H1 (cell line): ENCODE measurements at regions not wholly inside any gene's neighbourhood (a gene's known extent, or its start where the extent isn't known, plus 50 kb on each side); places are given as distances from the start of the nearest gene placed in this dataset.
A peak's percentile ranks its signal among the peaks of the same experiment; 100 is the strongest.

Source experiments
- CTCF ChIA-PET: fragments of 300-600 bp; sonication (Branson Sonifier 250); formaldehyde crosslinking; loops from one replicate; lab custom pipeline; 2021; ENCODE audit not compliant: partially characterized antibody; lab: Charles Lee
- POLR2A ChIA-PET: fragments of 300-600 bp; sonication (Branson Sonifier 250); formaldehyde crosslinking; loops from one replicate; lab custom pipeline; 2021; ENCODE audit warnings: inconsistent platforms; ENCODE audit not compliant: partially characterized antibody; lab: Charles Lee
- DNase-seq, 2 experiments: peaks; one replicate each; pipeline versions ENCODE4 v3.0.0 to v3.0.0-alpha.2; 2010 to 2022; ENCODE audit warnings: low spot score in 2 of 2, low read depth in 1 of 2, mixed read lengths in 1 of 2
- FAIRE-seq: peaks from 2 replicates; lab custom pipeline; 2011; peaks lifted over from hg19 to GRCh38; lab: Jason Lieb, UNC
- H2AFZ ChIP-seq: 2 replicates; pipeline ENCODE4 v1.8.1; 2012; ENCODE audit warnings: low read length, inconsistent platforms
- H2AK5ac ChIP-seq: 2 replicates; pipeline ENCODE4 v1.6.1; 2013; ENCODE audit warnings: low read depth, low read length
- H2BK120ac ChIP-seq: replicated peaks from 2 replicates; pipeline ENCODE3; 2013; ENCODE audit warnings: low read depth, low read length, inconsistent platforms
- H2BK12ac ChIP-seq: 2 replicates; pipeline ENCODE4 v1.6.1; 2013; ENCODE audit warnings: low read depth, low read length
- H2BK15ac ChIP-seq: 2 replicates; pipeline ENCODE4 v1.6.1; 2013; ENCODE audit warnings: low read length
- H2BK20ac ChIP-seq: 2 replicates; pipeline ENCODE4 v1.6.1; 2013; ENCODE audit warnings: low read length
- H2BK5ac ChIP-seq: 2 replicates; pipeline ENCODE4 v1.6.1; 2013; ENCODE audit warnings: low read depth, low read length
- H3K14ac ChIP-seq: 2 replicates; pipeline ENCODE4 v1.6.1; 2013; ENCODE audit warnings: inconsistent platforms; ENCODE audit not compliant: insufficient read length
- H3K18ac ChIP-seq: 2 replicates; pipeline ENCODE4 v1.6.1; 2013; ENCODE audit warnings: low read length; ENCODE audit errors: extremely low read depth
- H3K23ac ChIP-seq: 2 replicates; pipeline ENCODE4 v1.6.1; 2013; ENCODE audit warnings: inconsistent platforms; ENCODE audit not compliant: insufficient read length
- H3K23me2 ChIP-seq: 2 replicates; pipeline ENCODE4 v1.6.1; 2013; ENCODE audit warnings: low read depth, low read length
- H3K27ac ChIP-seq: 2 replicates; pipeline ENCODE4 v1.6.1; 2011; ENCODE audit warnings: low read depth, low read length, inconsistent platforms
- H3K27me3 ChIP-seq, 4 experiments: replicated peaks in 1 of 4; 1 replicate in 1 of 4; 2 replicates in 3 of 4; pipeline versions ENCODE4 v1.6.1 to v1.8.1; 2011 to 2013; ENCODE audit warnings: low read length in 3 of 4, mild to moderate bottlenecking in 3 of 4, inconsistent platforms in 2 of 4, mixed read lengths in 2 of 4, moderate library complexity in 1 of 4; ENCODE audit not compliant: control insufficient read depth in 3 of 4, insufficient read depth in 3 of 4; ENCODE audit errors: extremely low read depth in 1 of 4
- H3K36me3 ChIP-seq, 4 experiments: 2 replicates each; pipeline versions ENCODE4 v1.6.1 to v1.8.1; 2011 to 2013; ENCODE audit warnings: mild to moderate bottlenecking in 4 of 4, low read length in 3 of 4, moderate library complexity in 2 of 4, control low read depth in 1 of 4, inconsistent platforms in 1 of 4; ENCODE audit not compliant: insufficient read depth in 4 of 4, control insufficient read depth in 2 of 4
- H3K4ac ChIP-seq: replicated peaks from 2 replicates; pipeline ENCODE3; 2013; ENCODE audit warnings: low read length, low read depth, mixed read lengths, inconsistent platforms; ENCODE audit not compliant: insufficient read length
- H3K4me1 ChIP-seq, 4 experiments: replicated peaks in 1 of 4; 1 replicate in 1 of 4; 2 replicates in 3 of 4; pipeline versions ENCODE4 v1.6.1 to v1.8.1; 2011 to 2013; ENCODE audit warnings: low read length in 3 of 4, inconsistent platforms in 2 of 4, mixed read lengths in 1 of 4; ENCODE audit not compliant: insufficient read depth in 4 of 4, control insufficient read depth in 3 of 4
- H3K4me2 ChIP-seq, 2 experiments: 2 replicates each; pipeline versions ENCODE4 v1.6.1 to v1.8.1; 2011 to 2013; ENCODE audit warnings: low read depth in 2 of 2, low read length in 2 of 2, control low read depth in 1 of 2, inconsistent platforms in 1 of 2, mild to moderate bottlenecking in 1 of 2; ENCODE audit not compliant: insufficient read depth in 1 of 2
- H3K4me3 ChIP-seq, 4 experiments: fragments of 200-600, 300-600 bp in 1 of 4; sonication (generic), shearing (Covaris generic), sonication (Bioruptor Twin) in 1 of 4; 2 replicates each; pipeline versions ENCODE4 v1.5.1 to v1.8.1; 2011 to 2016; ENCODE audit warnings: low read length in 4 of 4, low read depth in 3 of 4, control low read depth in 2 of 4, inconsistent platforms in 2 of 4, mild to moderate bottlenecking in 2 of 4, mixed read lengths in 1 of 4, moderate library complexity in 1 of 4; ENCODE audit not compliant: insufficient read depth in 2 of 4; ENCODE audit errors: extremely low read depth in 1 of 4
- H3K56ac ChIP-seq: replicated peaks from 2 replicates; pipeline ENCODE3; 2013; ENCODE audit warnings: low read depth, mild to moderate bottlenecking, mixed read lengths, low read length, inconsistent platforms; ENCODE audit not compliant: insufficient read length
- H3K79me1 ChIP-seq: 2 replicates; pipeline ENCODE4 v1.6.1; 2013; ENCODE audit warnings: low read depth, low read length, control low read depth
- H3K79me2 ChIP-seq, 2 experiments: 2 replicates each; pipeline versions ENCODE4 v1.6.1 to v1.8.1; 2012 to 2013; ENCODE audit warnings: low read length in 2 of 2, mild to moderate bottlenecking in 2 of 2, inconsistent platforms in 1 of 2; ENCODE audit not compliant: insufficient read depth in 2 of 2, control insufficient read depth in 1 of 2
- H3K9ac ChIP-seq, 4 experiments: replicated peaks in 1 of 4; 1 replicate in 1 of 4; 2 replicates in 3 of 4; pipeline versions ENCODE4 v1.6.1 to v1.8.1; 2011 to 2013; ENCODE audit warnings: low read depth in 3 of 4, low read length in 3 of 4, control low read depth in 2 of 4, mild to moderate bottlenecking in 2 of 4, moderate library complexity in 2 of 4, inconsistent platforms in 1 of 4; ENCODE audit errors: extremely low read depth in 1 of 4
- H3K9me3 ChIP-seq, 2 experiments: 2 replicates each; pipeline versions ENCODE4 v1.6.1 to v1.8.1; 2012 to 2013; ENCODE audit warnings: mild to moderate bottlenecking in 2 of 2, moderate library complexity in 2 of 2, control low read depth in 1 of 2, inconsistent platforms in 1 of 2, low read depth in 1 of 2, low read length in 1 of 2, mixed read lengths in 1 of 2; ENCODE audit not compliant: insufficient read depth in 2 of 2
- H4K20me1 ChIP-seq, 2 experiments: replicated peaks in 1 of 2; 2 replicates each; pipeline versions ENCODE3 to v1.8.1; 2011 to 2013; ENCODE audit warnings: inconsistent platforms in 2 of 2, low read length in 2 of 2, mild to moderate bottlenecking in 1 of 2; ENCODE audit not compliant: insufficient read depth in 2 of 2, control insufficient read depth in 1 of 2
- H4K5ac ChIP-seq: 2 replicates; pipeline ENCODE4 v1.6.1; 2013; ENCODE audit warnings: low read length, low read depth, mixed read lengths, inconsistent platforms; ENCODE audit not compliant: insufficient read length
- H4K8ac ChIP-seq: 2 replicates; pipeline ENCODE4 v1.8.0; 2013; ENCODE audit warnings: mild to moderate bottlenecking, moderate library complexity, low read length, inconsistent platforms; ENCODE audit not compliant: insufficient read depth; ENCODE audit errors: extremely low read depth
- H4K91ac ChIP-seq: replicated peaks from 2 replicates; pipeline ENCODE3; 2013; ENCODE audit warnings: low read length, mixed read lengths, inconsistent platforms; ENCODE audit not compliant: insufficient read length
- EGR1 ChIP-seq: IDR thresholded peaks from 2 replicates; pipeline ENCODE4 v1.6.1; 2011; ENCODE audit warnings: low read depth, low read length, borderline replicate concordance
- KDM1A ChIP-seq: fragments of 200-600, 300-600 bp; sonication (generic); IDR thresholded peaks from 2 replicates; pipeline ENCODE4 v1.7.1; 2016; ENCODE audit warnings: mild to moderate bottlenecking, low read length, borderline replicate concordance
- NRF1 ChIP-seq: IDR thresholded peaks from 2 replicates; pipeline ENCODE4 v1.6.1; 2011; ENCODE audit warnings: mild to moderate bottlenecking, low read depth, low read length, improper control_type of control experiment
- POLR2A ChIP-seq, 2 experiments: IDR thresholded peaks; 1 replicate in 1 of 2; 2 replicates in 1 of 2; pipeline ENCODE4 v1.6.1; 2011; ENCODE audit warnings: low read depth in 2 of 2, low read length in 2 of 2, mild to moderate bottlenecking in 2 of 2; ENCODE audit errors: control extremely low read depth in 1 of 2
- POLR2AphosphoS5 ChIP-seq: IDR thresholded peaks from 2 replicates; pipeline ENCODE4 v1.6.1; 2011; ENCODE audit warnings: low read depth, low read length
- POU5F1 ChIP-seq: IDR thresholded peaks from 2 replicates; pipeline ENCODE4 v1.6.1; 2011; ENCODE audit warnings: low read depth, mild to moderate bottlenecking, low read length, moderate library complexity
- SAP30 ChIP-seq: fragments of 300-600 bp; sonication (generic); IDR thresholded peaks from 2 replicates; pipeline ENCODE4 v1.7.1; 2012; ENCODE audit warnings: low read length, moderate library complexity, mild to moderate bottlenecking, inconsistent platforms; ENCODE audit not compliant: insufficient read depth, insufficient replicate concordance
- SP2 ChIP-seq: IDR thresholded peaks from 2 replicates; pipeline ENCODE4 v1.6.1; 2012; ENCODE audit warnings: mild to moderate bottlenecking, low read length, inconsistent platforms
- SUZ12 ChIP-seq: fragments of 200-600 bp; sonication (generic); IDR thresholded peaks from 2 replicates; pipeline ENCODE4 v1.6.1; 2012; ENCODE audit warnings: mild to moderate bottlenecking, inconsistent platforms, low read length, moderate library complexity, mixed read lengths
- TAF1 ChIP-seq: IDR thresholded peaks from 2 replicates; pipeline ENCODE4 v1.6.1; 2011; ENCODE audit warnings: mild to moderate bottlenecking, low read depth, low read length
- TAF7 ChIP-seq: optimal IDR thresholded peaks from 2 replicates; pipeline ENCODE3; 2011; ENCODE audit warnings: low read depth, mild to moderate bottlenecking, inconsistent platforms, low read length, moderate library complexity, borderline replicate concordance
- TBP ChIP-seq: IDR thresholded peaks from 2 replicates; pipeline ENCODE4 v1.6.1; 2011; ENCODE audit warnings: low read depth, low read length, improper control_type of control experiment
- TEAD4 ChIP-seq: IDR thresholded peaks from 2 replicates; pipeline ENCODE4 v1.6.1; 2012; ENCODE audit warnings: low read depth, low read length, inconsistent platforms, mixed read lengths
- ZNF274 ChIP-seq: IDR thresholded peaks from 2 replicates; pipeline ENCODE4 v1.7.0; 2012; ENCODE audit warnings: low read length, borderline replicate concordance; ENCODE audit errors: extremely low read depth
- WGBS, 2 experiments: shearing (Covaris generic) in 1 of 2; methylation state at CpG; one replicate each; pipeline versions ENCODE4 v1.1.6 to v1.1.7; 2013 to 2015; ENCODE audit warnings: low lambda C conversion rate in 2 of 2, mixed read lengths in 2 of 2, inconsistent platforms in 1 of 2, low coverage in 1 of 2, missing lambda C conversion rate in 1 of 2; ENCODE audit not compliant: insufficient replicate concordance in 2 of 2, insufficient coverage in 1 of 2, insufficient read length in 1 of 2; ENCODE audit errors: extremely low coverage in 1 of 2, missing lambda C conversion rate in 1 of 2; 5-methylcytosine and 5-hydroxymethylcytosine counted together

- no peak overlapping the region for H4K5ac ChIP-seq
- no peak for TF ChIP-seq TAF1
- TF ChIP-seq NRF1 = no peak
- no peak for TF ChIP-seq SAP30
- TF ChIP-seq POLR2AphosphoS5 = no peak
- no peak for TF ChIP-seq TAF7
- no peak for TF ChIP-seq POLR2A (IDR thresholded peaks at IDR 0.05; ENCODE audit: control extremely low read depth in 1 of 2, low read depth in 2 of 2, low read length in 2 of 2)
- TF ChIP-seq ZNF274 = no peak
- no peak for TF ChIP-seq TBP
- no peak for TF ChIP-seq EGR1
- TF ChIP-seq POU5F1 = no peak
- no peak for TF ChIP-seq KDM1A
- TF ChIP-seq TEAD4 = no peak
- no peak for TF ChIP-seq SUZ12
- TF ChIP-seq SP2 = no peak
- FAIRE-seq (no peak), DNase-seq (no peak)
- H4K91ac ChIP-seq = peak overlapping the region; percentile 54
- no peak overlapping the region for H2BK20ac ChIP-seq
- WGBS, 2 experiments = 97% methylated on average over 7 of the region's 7 CpGs; no CpG with 5 or more reads in 1 of the 2 experiments
- no peak overlapping the region for H3K23ac ChIP-seq
- ChIA-PET POLR2A (interaction anchor here (0.9 kb wide), 1 partner anchor 27 kb away, joined by 3 read pairs; no protein-coding TSS in a partner anchor), CTCF (no interaction called here)
- no peak overlapping the region for H2AFZ ChIP-seq
- H3K56ac ChIP-seq = no peak overlapping the region
- no peak overlapping the region for H3K18ac ChIP-seq
- no peak overlapping the region for H2BK15ac ChIP-seq
- no peaks in the 10 kb centered on the region for H3K23me2 ChIP-seq
- H3K4me1 ChIP-seq = peaks cover 0 to 4% (median 2%) of the 10 kb centered on the region in 4 experiments; a peak in 2 of 7 replicates
- H3K79me2 ChIP-seq = no peaks in the 10 kb centered on the region
- no peak overlapping the region for H3K14ac ChIP-seq
- H4K20me1 ChIP-seq = no peaks in the 10 kb centered on the region
- no peaks in the 10 kb centered on the region for H3K79me1 ChIP-seq
- no peaks in the 10 kb centered on the region for H3K36me3 ChIP-seq
- no peak overlapping the region for H3K4ac ChIP-seq
- no peak overlapping the region for H3K4me2 ChIP-seq
- no peak overlapping the region for H2BK120ac ChIP-seq
- H2BK12ac ChIP-seq = 0 out of 2 replicates have a peak overlapping the region, but pooled peaks have one; percentile 17
- peaks cover 0 to 5% of the 10 kb centered on the region in 2 experiments; a peak in 2 of 4 replicates for H3K9me3 ChIP-seq
- no peak overlapping the region for H3K4me3 ChIP-seq
- H3K27ac ChIP-seq = no peak overlapping the region
- H3K9ac ChIP-seq = no peak overlapping the region
- no peak overlapping the region for H2BK5ac ChIP-seq
- no peak overlapping the region for H4K8ac ChIP-seq
- H2AK5ac ChIP-seq = no peak overlapping the region
- no peaks in the 10 kb centered on the region for H3K27me3 ChIP-seq
Observed at GRCh38 chr18:73249030-73249429, 381.2 kb upstream of the NETO1 start.
